ENCODE measurements at regions not wholly inside any gene's neighbourhood (a gene's known extent, or its start where the extent isn't known, plus 50 kb on each side); places are given as distances from the start of the nearest gene placed in this dataset.

DNA sequence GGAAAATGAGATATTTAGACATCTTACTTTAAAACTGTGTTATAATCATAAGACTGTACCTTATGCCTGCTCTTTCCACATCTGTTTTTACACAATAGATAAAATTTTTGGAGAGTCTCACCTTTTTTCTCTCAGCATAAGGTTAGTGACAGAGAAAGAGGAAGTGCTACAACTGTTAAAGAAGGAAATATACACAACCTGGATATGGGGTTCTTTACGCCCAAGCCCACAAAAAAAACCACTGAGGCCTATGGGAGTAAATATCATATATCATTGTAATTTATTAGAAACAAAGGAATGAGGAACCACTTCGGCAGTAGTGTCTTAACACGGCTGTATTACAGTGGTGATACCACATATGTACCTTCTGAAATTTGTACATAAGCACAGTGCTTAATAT lies 265.9 kb upstream of the GK2 start:
- 83% methylated on average over 3 of the region's 3 CpGs; no CpG with 5 or more reads in 1 of the 2 experiments for WGBS, 2 experiments (ENCODE audit: insufficient coverage in 1 of 2, insufficient read length in 1 of 2)
- Mint-ChIP-seq H3K27ac (no peak overlapping the region), H3K4me3 (no peak overlapping the region), H3K4me1 (peaks cover 2% of the 10 kb centered on the region), H3K27me3 (ENCODE audit: insufficient read depth) (no peaks in the 10 kb centered on the region), H3K9me3 (peaks cover 46% of the 10 kb centered on the region), H3K36me3 (ENCODE audit: low read depth) (peaks cover 2% of the 10 kb centered on the region)
- no peaks in the 10 kb centered on the region for H3K36me3 ChIP-seq (ENCODE audit: control insufficient read depth, insufficient read depth, low read length)
- H3K27me3 ChIP-seq (ENCODE audit: control insufficient read depth, insufficient read depth, low read length, poor library complexity, severe bottlenecking), result no peaks in the 10 kb centered on the region
- no peak for DNase-seq
- no peaks in the 10 kb centered on the region for H3K4me1 ChIP-seq (ENCODE audit: control insufficient read depth, insufficient read depth, low read length)
- no peak overlapping the region for H3K4me3 ChIP-seq (ENCODE audit: low read length)
- TF ChIP-seq CTCF (conservative IDR thresholded peaks at IDR 0.05), result no peak
- no peak overlapping the region for H3K9ac ChIP-seq (ENCODE audit: extremely low read depth, low read length, poor library complexity, severe bottlenecking)
- H3K9me3 ChIP-seq (ENCODE audit: control insufficient read depth, low read length), result peaks cover 42% of the 10 kb centered on the region
- no peak overlapping the region for H3K27ac ChIP-seq (ENCODE audit: low read depth, low read length)

GRCh38 chr4:79673377-79673776 lies 265.3 kb upstream of the GK2 start:
- no peak overlapping the region for H3K27ac Mint-ChIP-seq
- Histone ChIP-seq H3K9me3 (ENCODE audit: control insufficient read depth, low read length) (peaks cover 44% of the 10 kb centered on the region), H3K27me3 (ENCODE audit: control insufficient read depth, insufficient read depth, low read length, poor library complexity, severe bottlenecking) (no peaks in the 10 kb centered on the region), H3K27ac (ENCODE audit: low read depth, low read length) (no peak overlapping the region), H3K36me3 (ENCODE audit: control insufficient read depth, insufficient read depth, low read length) (no peaks in the 10 kb centered on the region), H3K4me3 (ENCODE audit: low read length) (no peak overlapping the region), H3K4me1 (ENCODE audit: control insufficient read depth, insufficient read depth, low read length) (no peaks in the 10 kb centered on the region), H3K9ac (ENCODE audit: extremely low read depth, low read length, poor library complexity, severe bottlenecking) (no peak overlapping the region)
- no peak for TF ChIP-seq CTCF (conservative IDR thresholded peaks at IDR 0.05)
- H3K4me1 Mint-ChIP-seq, result peaks cover 2% of the 10 kb centered on the region
- H3K9me3 Mint-ChIP-seq, result peaks cover 51% of the 10 kb centered on the region
- 84 to 93% methylated on average over 7 of the region's 7 CpGs for WGBS, 2 experiments (ENCODE audit: insufficient coverage in 1 of 2, insufficient read length in 1 of 2)
- no peak overlapping the region for H3K4me3 Mint-ChIP-seq
- DNase-seq, result no peak
- peaks cover 2% of the 10 kb centered on the region for H3K36me3 Mint-ChIP-seq (ENCODE audit: low read depth)
- H3K27me3 Mint-ChIP-seq (ENCODE audit: insufficient read depth), result no peaks in the 10 kb centered on the region

DNA sequence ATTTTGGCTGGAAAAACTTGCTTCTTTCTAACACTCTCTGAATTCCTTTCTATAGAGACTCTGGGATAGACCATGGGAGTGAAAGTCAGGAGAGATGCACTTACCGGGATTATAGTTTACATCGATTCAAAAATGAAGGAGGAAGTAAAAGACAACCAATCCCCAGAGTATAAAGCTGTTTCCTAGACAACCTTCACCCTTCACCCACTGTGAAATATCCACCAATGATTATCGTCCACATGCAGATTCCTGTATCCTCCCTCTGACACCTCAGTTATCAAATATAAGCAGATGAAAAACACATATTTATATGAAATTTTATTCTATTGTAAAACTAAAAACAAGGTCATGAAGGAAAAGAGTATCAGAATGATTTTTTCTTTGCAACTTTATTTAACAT lies 258.8 kb upstream of the GK2 start:
- Histone ChIP-seq H3K36me3 (ENCODE audit: control insufficient read depth, insufficient read depth, low read length) (no peaks in the 10 kb centered on the region), H3K9ac (ENCODE audit: extremely low read depth, low read length, poor library complexity, severe bottlenecking) (no peak overlapping the region), H3K9me3 (ENCODE audit: control insufficient read depth, low read length) (peaks cover 30% of the 10 kb centered on the region), H3K27me3 (ENCODE audit: control insufficient read depth, insufficient read depth, low read length, poor library complexity, severe bottlenecking) (no peaks in the 10 kb centered on the region), H3K4me1 (ENCODE audit: control insufficient read depth, insufficient read depth, low read length) (no peaks in the 10 kb centered on the region), H3K27ac (ENCODE audit: low read depth, low read length) (no peak overlapping the region), H3K4me3 (ENCODE audit: low read length) (no peak overlapping the region)
- Mint-ChIP-seq H3K4me3 (no peak overlapping the region), H3K27ac (no peak overlapping the region), H3K27me3 (ENCODE audit: insufficient read depth) (no peaks in the 10 kb centered on the region), H3K9me3 (peaks cover 32% of the 10 kb centered on the region), H3K4me1 (no peaks in the 10 kb centered on the region), H3K36me3 (ENCODE audit: low read depth) (peaks cover 2% of the 10 kb centered on the region)
- DNase-seq, result no peak
- no peak for TF ChIP-seq CTCF (conservative IDR thresholded peaks at IDR 0.05)
- WGBS, 2 experiments (ENCODE audit: insufficient coverage in 1 of 2, insufficient read length in 1 of 2), result 89 to 94% methylated on average over 3 of the region's 3 CpGs

All from endodermal cell (in vitro differentiated cells).